WTC11 (cell line): ENCODE measurements at regions not wholly inside any gene's neighbourhood (a gene's known extent, or its start where the extent isn't known, plus 50 kb on each side); places are given as distances from the start of the nearest gene placed in this dataset.

Source experiments
- ATAC-seq: fragments of 200-7000 bp; cut with Tn5 transposase; 2 replicates; pipeline ENCODE4 v1.10.0; 2021; ENCODE audit warnings: mild to moderate bottlenecking, moderate library complexity
- CTCF ChIA-PET: fragments of 300-600 bp; sonication (Branson Sonifier 250); formaldehyde crosslinking; loops from one replicate; lab custom pipeline; 2021; ENCODE audit warnings: antibody characterized with exemption; lab: Charles Lee
- POLR2A ChIA-PET: fragments of 350-600 bp; sonication (Branson Sonifier 250); formaldehyde crosslinking; loops from one replicate; lab custom pipeline; 2021; ENCODE audit warnings: antibody characterized with exemption; lab: Charles Lee
- DNase-seq: peaks from one replicate; pipeline ENCODE4 v3.0.0; 2021; ENCODE audit warnings: low spot score
- H3K27ac Mint-ChIP-seq: 2 replicates; pipeline ENCODE4 v1.8.0; 2021; ENCODE audit warnings: mixed read lengths
- H3K27me3 Mint-ChIP-seq: 2 replicates; pipeline ENCODE4 v1.8.0; 2021; ENCODE audit warnings: low read depth, mild to moderate bottlenecking, moderate library complexity, mixed read lengths
- H3K36me3 Mint-ChIP-seq: 2 replicates; pipeline ENCODE4 v1.8.0; 2021; ENCODE audit warnings: mixed read lengths
- H3K4me1 Mint-ChIP-seq: 2 replicates; pipeline ENCODE4 v1.8.0; 2022; ENCODE audit warnings: mixed read lengths
- H3K4me3 Mint-ChIP-seq: 2 replicates; pipeline ENCODE4 v1.8.0; 2021; ENCODE audit warnings: mild to moderate bottlenecking, moderate library complexity, mixed read lengths
- H3K9me3 Mint-ChIP-seq: 2 replicates; pipeline ENCODE4 v1.8.0; 2021; ENCODE audit warnings: mixed read lengths
- ELF4 ChIP-seq: sonication (generic); formaldehyde crosslinking; IDR thresholded peaks from 2 replicates; pipeline ENCODE4 v1.8.1; 2022; ENCODE audit warnings: low read depth, mild to moderate bottlenecking, moderate library complexity, missing genetic modification reagents
- FOXK1 ChIP-seq: sonication (generic); formaldehyde crosslinking; IDR thresholded peaks from 2 replicates; pipeline ENCODE4 v1.8.0; 2022; ENCODE audit warnings: mild to moderate bottlenecking, moderate library complexity, missing genetic modification reagents
- GABPB1 ChIP-seq: sonication (generic); formaldehyde crosslinking; IDR thresholded peaks from 2 replicates; pipeline ENCODE4 v1.8.1; 2023; ENCODE audit warnings: mild to moderate bottlenecking, missing genetic modification reagents
- KAT7 ChIP-seq: sonication (generic); formaldehyde crosslinking; IDR thresholded peaks from 2 replicates; pipeline ENCODE4 v1.8.1; 2023; ENCODE audit warnings: missing genetic modification reagents, mild to moderate bottlenecking, borderline replicate concordance
- NFE2L1 ChIP-seq: sonication (generic); formaldehyde crosslinking; IDR thresholded peaks from 2 replicates; pipeline ENCODE4 v1.8.1; 2023; ENCODE audit warnings: missing genetic modification reagents
- OVOL2 ChIP-seq: fragments of 250-450 bp; sonication (Bioruptor Pico); IDR thresholded peaks from 2 replicates; pipeline ENCODE4 v1.9.0; 2021; ENCODE audit warnings: mild to moderate bottlenecking, borderline replicate concordance
- SMAD4 ChIP-seq: sonication (generic); formaldehyde crosslinking; IDR thresholded peaks from 2 replicates; pipeline ENCODE4 v1.8.0; 2022; ENCODE audit warnings: mild to moderate bottlenecking, missing genetic modification reagents
- TEAD1 ChIP-seq: sonication (generic); formaldehyde crosslinking; IDR thresholded peaks from 2 replicates; pipeline ENCODE4 v1.8.0; 2022; ENCODE audit warnings: mild to moderate bottlenecking, missing genetic modification reagents
- ZNF232 ChIP-seq: sonication (generic); formaldehyde crosslinking; IDR thresholded peaks from 2 replicates; pipeline ENCODE4 v1.8.0; 2022; ENCODE audit warnings: mild to moderate bottlenecking, missing genetic modification reagents
- ZNF317 ChIP-seq: sonication (generic); formaldehyde crosslinking; IDR thresholded peaks from 2 replicates; pipeline ENCODE4 v1.8.1; 2023; ENCODE audit warnings: low read depth, mild to moderate bottlenecking, moderate library complexity, missing genetic modification reagents, borderline replicate concordance
- ZNF423 ChIP-seq: fragments of 250-450 bp; sonication (Bioruptor Pico); IDR thresholded peaks from 2 replicates; pipeline ENCODE4 v2.1.2; 2022; ENCODE audit warnings: mild to moderate bottlenecking, moderate library complexity
- TF ChIP-seq, protein P1 (sequence below): fragments of 200-600 bp; IDR thresholded peaks from 2 replicates; pipeline ENCODE4 v1.8.0; 2022; ENCODE audit warnings: antibody characterized with exemption
- TF ChIP-seq, protein P2 (sequence below): sonication (generic); formaldehyde crosslinking; IDR thresholded peaks from 2 replicates; pipeline ENCODE4 v1.8.1; 2023; ENCODE audit warnings: mild to moderate bottlenecking, missing genetic modification reagents, moderate library complexity
- TF ChIP-seq, protein P3 (sequence below): sonication (generic); formaldehyde crosslinking; IDR thresholded peaks from 2 replicates; pipeline ENCODE4 v1.8.0; 2022; ENCODE audit warnings: mild to moderate bottlenecking, missing genetic modification reagents
- TF ChIP-seq, protein P4 (sequence below): sonication (generic); formaldehyde crosslinking; IDR thresholded peaks from 2 replicates; pipeline ENCODE4 v1.8.0; 2022; ENCODE audit warnings: mild to moderate bottlenecking, missing genetic modification reagents
- TF ChIP-seq, protein P5 (sequence below): fragments of 250-450 bp; sonication (Bioruptor Pico); IDR thresholded peaks from 2 replicates; pipeline ENCODE4 v1.9.0; 2021; ENCODE audit warnings: mild to moderate bottlenecking, borderline replicate concordance

DNA sequence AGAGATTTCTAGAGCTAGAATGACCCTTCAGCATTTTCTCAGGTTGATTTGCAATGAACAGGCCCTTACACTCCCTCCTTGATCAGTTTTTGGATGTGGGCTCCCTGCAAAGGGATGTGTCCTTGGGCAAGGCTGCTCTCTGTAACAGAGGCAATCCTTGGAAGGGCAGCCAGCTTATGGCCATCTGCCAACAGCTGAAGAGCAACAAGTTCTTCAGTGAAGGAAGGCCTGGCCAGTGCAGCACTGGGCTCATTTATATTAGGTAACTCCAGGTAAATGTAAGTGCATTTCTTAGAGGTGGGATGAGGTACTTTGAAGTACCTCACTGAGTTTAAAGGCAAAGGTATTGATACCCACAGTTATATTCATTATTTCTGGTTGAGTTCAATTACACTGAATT lies 114.3 kb upstream of the KCNJ16 start:
- H3K4me1 Mint-ChIP-seq = peaks cover 22% of the 10 kb centered on the region
- H3K4me3 Mint-ChIP-seq = no peak overlapping the region
- H3K9me3 Mint-ChIP-seq = peaks cover 11% of the 10 kb centered on the region
- ChIA-PET CTCF (interaction anchor here (1.8 kb wide), 1 partner anchor 354 kb away, joined by 7 read pairs; no protein-coding TSS in a partner anchor), POLR2A (interaction anchor here (0.6 to 0.8 kb wide), 2 partner anchors 9 to 782 kb away, joined by 3 read pairs; no protein-coding TSS in a partner anchor)
- DNase-seq (no peak), ATAC-seq (no peak)
- H3K27ac Mint-ChIP-seq = no peak overlapping the region
- no peaks in the 10 kb centered on the region for H3K36me3 Mint-ChIP-seq
- no peak for TF ChIP-seq NFE2L1
- no peaks in the 10 kb centered on the region; the same call in 1 of the 2 replicates for H3K27me3 Mint-ChIP-seq

DNA sequence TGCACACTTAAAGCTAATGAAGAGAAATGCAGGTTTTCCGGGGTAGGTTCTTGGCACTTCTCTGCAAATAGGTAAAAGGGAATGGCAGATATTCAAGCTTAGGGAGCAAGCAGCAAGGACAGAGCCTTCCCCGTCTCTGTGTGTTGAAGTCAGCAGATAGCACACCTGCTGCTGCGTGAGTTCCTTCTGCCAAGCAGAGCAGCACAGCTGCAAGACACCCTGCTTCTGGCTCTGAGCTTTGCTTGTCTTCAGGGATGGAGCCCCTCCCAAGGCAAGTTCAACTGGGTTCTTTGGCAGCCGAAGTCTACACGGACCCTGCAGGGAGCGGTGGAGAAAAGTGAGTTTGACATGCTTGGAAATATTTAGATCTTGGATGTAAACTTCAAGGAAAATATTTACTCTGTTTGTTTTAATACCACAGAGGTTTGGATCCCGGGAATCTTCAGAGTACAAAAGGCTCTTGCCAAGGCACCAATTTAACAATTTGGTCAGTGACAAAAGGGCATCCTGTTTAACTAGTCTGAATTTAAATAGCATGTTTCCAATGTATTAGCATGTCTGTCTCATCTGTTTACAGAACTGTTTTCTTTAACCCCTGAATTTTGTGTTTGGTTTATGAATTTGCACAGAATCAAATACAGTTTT lies 113.4 kb upstream of the KCNJ16 start:
- CTCF ChIA-PET = interaction anchor here (1.8 kb wide), 1 partner anchor 355 kb away, joined by 7 read pairs; no protein-coding TSS in a partner anchor
- ATAC-seq = peak; percentile 93
- H3K27ac Mint-ChIP-seq = 0 out of 2 replicates have a peak overlapping the region, but pooled peaks have one; percentile 47

DNA sequence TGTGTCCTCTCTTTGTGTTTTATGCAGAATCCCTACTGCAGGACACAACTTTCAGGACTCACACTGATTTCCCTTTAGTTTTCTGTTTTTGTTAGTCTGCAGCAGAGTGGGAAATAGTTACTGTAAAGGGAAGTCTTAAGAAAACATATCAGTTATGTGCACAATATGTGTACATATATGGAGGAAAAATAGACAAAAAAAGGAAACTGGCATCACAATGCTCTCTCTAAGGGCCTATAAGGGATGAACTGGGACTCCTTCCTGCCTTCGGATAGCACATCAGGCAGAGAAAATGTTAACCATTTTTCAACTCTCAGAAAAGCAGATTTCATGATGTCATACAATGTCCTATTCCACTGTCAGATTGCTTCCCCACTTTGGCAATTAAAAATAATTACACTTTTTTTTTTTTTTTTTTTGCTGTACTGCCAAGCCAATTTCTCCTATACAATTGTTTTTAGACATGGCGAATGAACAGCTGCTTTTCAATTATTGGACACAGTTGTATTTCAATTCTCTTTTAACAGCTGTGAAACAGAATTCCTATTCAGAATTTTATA lies 112.5 kb upstream of the KCNJ16 start:
- no peak overlapping the region for H3K27ac Mint-ChIP-seq
- ChIA-PET POLR2A (interaction anchor here (0.6 kb wide), 1 partner anchor 8 kb away, joined by 3 read pairs; no protein-coding TSS in a partner anchor), CTCF (no interaction called here)

More for the DNA sequence above, 113.4 kb upstream of the KCNJ16 start:
- DNase-seq = peak; percentile 16
- no peaks in the 10 kb centered on the region for H3K36me3 Mint-ChIP-seq
- H3K4me1 Mint-ChIP-seq = peaks cover 22% of the 10 kb centered on the region
- POLR2A ChIA-PET = interaction anchor here (0.6 to 0.8 kb wide), 2 partner anchors 8 to 121 kb away, joined by 3 to 8 read pairs; no protein-coding TSS in a partner anchor
- peak overlapping the region; percentile 21; the same call in 1 of the 2 replicates for H3K4me3 Mint-ChIP-seq
- TF ChIP-seq GABPB1 (no peak), ZNF423 (peak; percentile 38; the same call in 1 of the 2 replicates)
- peaks cover 11% of the 10 kb centered on the region for H3K9me3 Mint-ChIP-seq
- no peaks in the 10 kb centered on the region; the same call in 1 of the 2 replicates for H3K27me3 Mint-ChIP-seq

More for the DNA sequence above, 112.5 kb upstream of the KCNJ16 start:
- TF ChIP-seq ELF4 (CRISPR knock-in tag) = no peak
- TF ChIP-seq, protein P1, sequence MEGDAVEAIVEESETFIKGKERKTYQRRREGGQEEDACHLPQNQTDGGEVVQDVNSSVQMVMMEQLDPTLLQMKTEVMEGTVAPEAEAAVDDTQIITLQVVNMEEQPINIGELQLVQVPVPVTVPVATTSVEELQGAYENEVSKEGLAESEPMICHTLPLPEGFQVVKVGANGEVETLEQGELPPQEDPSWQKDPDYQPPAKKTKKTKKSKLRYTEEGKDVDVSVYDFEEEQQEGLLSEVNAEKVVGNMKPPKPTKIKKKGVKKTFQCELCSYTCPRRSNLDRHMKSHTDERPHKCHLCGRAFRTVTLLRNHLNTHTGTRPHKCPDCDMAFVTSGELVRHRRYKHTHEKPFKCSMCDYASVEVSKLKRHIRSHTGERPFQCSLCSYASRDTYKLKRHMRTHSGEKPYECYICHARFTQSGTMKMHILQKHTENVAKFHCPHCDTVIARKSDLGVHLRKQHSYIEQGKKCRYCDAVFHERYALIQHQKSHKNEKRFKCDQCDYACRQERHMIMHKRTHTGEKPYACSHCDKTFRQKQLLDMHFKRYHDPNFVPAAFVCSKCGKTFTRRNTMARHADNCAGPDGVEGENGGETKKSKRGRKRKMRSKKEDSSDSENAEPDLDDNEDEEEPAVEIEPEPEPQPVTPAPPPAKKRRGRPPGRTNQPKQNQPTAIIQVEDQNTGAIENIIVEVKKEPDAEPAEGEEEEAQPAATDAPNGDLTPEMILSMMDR = no peak
- TF ChIP-seq, protein P2, sequence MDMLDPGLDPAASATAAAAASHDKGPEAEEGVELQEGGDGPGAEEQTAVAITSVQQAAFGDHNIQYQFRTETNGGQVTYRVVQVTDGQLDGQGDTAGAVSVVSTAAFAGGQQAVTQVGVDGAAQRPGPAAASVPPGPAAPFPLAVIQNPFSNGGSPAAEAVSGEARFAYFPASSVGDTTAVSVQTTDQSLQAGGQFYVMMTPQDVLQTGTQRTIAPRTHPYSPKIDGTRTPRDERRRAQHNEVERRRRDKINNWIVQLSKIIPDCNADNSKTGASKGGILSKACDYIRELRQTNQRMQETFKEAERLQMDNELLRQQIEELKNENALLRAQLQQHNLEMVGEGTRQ (CRISPR knock-in tag) = no peak
- no peak for TF ChIP-seq FOXK1
- TF ChIP-seq, protein P3, sequence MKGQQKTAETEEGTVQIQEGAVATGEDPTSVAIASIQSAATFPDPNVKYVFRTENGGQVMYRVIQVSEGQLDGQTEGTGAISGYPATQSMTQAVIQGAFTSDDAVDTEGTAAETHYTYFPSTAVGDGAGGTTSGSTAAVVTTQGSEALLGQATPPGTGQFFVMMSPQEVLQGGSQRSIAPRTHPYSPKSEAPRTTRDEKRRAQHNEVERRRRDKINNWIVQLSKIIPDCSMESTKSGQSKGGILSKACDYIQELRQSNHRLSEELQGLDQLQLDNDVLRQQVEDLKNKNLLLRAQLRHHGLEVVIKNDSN = no peak
- no peak for TF ChIP-seq ZNF232 (CRISPR knock-in tag)
- TF ChIP-seq, protein P4, sequence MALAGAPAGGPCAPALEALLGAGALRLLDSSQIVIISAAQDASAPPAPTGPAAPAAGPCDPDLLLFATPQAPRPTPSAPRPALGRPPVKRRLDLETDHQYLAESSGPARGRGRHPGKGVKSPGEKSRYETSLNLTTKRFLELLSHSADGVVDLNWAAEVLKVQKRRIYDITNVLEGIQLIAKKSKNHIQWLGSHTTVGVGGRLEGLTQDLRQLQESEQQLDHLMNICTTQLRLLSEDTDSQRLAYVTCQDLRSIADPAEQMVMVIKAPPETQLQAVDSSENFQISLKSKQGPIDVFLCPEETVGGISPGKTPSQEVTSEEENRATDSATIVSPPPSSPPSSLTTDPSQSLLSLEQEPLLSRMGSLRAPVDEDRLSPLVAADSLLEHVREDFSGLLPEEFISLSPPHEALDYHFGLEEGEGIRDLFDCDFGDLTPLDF = no peak
- TF ChIP-seq SMAD4 (CRISPR knock-in tag) = no peak
- TF ChIP-seq ZNF317 (CRISPR knock-in tag) = no peak
- TF ChIP-seq TEAD1 (CRISPR knock-in tag) = no peak
- TF ChIP-seq, protein P5, sequence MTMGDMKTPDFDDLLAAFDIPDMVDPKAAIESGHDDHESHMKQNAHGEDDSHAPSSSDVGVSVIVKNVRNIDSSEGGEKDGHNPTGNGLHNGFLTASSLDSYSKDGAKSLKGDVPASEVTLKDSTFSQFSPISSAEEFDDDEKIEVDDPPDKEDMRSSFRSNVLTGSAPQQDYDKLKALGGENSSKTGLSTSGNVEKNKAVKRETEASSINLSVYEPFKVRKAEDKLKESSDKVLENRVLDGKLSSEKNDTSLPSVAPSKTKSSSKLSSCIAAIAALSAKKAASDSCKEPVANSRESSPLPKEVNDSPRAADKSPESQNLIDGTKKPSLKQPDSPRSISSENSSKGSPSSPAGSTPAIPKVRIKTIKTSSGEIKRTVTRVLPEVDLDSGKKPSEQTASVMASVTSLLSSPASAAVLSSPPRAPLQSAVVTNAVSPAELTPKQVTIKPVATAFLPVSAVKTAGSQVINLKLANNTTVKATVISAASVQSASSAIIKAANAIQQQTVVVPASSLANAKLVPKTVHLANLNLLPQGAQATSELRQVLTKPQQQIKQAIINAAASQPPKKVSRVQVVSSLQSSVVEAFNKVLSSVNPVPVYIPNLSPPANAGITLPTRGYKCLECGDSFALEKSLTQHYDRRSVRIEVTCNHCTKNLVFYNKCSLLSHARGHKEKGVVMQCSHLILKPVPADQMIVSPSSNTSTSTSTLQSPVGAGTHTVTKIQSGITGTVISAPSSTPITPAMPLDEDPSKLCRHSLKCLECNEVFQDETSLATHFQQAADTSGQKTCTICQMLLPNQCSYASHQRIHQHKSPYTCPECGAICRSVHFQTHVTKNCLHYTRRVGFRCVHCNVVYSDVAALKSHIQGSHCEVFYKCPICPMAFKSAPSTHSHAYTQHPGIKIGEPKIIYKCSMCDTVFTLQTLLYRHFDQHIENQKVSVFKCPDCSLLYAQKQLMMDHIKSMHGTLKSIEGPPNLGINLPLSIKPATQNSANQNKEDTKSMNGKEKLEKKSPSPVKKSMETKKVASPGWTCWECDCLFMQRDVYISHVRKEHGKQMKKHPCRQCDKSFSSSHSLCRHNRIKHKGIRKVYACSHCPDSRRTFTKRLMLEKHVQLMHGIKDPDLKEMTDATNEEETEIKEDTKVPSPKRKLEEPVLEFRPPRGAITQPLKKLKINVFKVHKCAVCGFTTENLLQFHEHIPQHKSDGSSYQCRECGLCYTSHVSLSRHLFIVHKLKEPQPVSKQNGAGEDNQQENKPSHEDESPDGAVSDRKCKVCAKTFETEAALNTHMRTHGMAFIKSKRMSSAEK (CRISPR knock-in tag) = no peak
- TF ChIP-seq KAT7 = no peak
- TF ChIP-seq OVOL2 (CRISPR knock-in tag) = no peak
- no peak overlapping the region for H3K4me3 Mint-ChIP-seq
- DNase-seq (no peak), ATAC-seq (no peak)
- H3K9me3 Mint-ChIP-seq = peaks cover 11% of the 10 kb centered on the region
- no peaks in the 10 kb centered on the region for H3K36me3 Mint-ChIP-seq
- H3K4me1 Mint-ChIP-seq = peaks cover 22% of the 10 kb centered on the region
- no peaks in the 10 kb centered on the region; the same call in 1 of the 2 replicates for H3K27me3 Mint-ChIP-seq
